Naive thymus-derived CD4-positive, alpha-beta T cell (primary cell): ENCODE measurements at regions not wholly inside any gene's neighbourhood (a gene's known extent, or its start where the extent isn't known, plus 50 kb on each side); places are given as distances from the start of the nearest gene placed in this dataset.

Source experiments
- ATAC-seq: fragments of 150-1000 bp; cut with Tn5 transposase; 2 replicates; pipeline ENCODE4 v1.10.0; 2021; ENCODE audit warnings: mild to moderate bottlenecking, moderate library complexity
- CTCF ChIA-PET: fragments of 350-600 bp; sonication (Branson Sonifier 250); formaldehyde crosslinking; loops from one replicate; lab custom pipeline; 2021; ENCODE audit warnings: antibody characterized with exemption; lab: Charles Lee
- POLR2A ChIA-PET: fragments of 350-600 bp; sonication (Branson Sonifier 250); formaldehyde crosslinking; loops from one replicate; lab custom pipeline; 2021; ENCODE audit warnings: antibody characterized with exemption, inconsistent platforms; lab: Charles Lee
- DNase-seq, 9 donors: peaks; one replicate each; pipeline versions ENCODE4 v3.0.0 to v3.0.0-alpha.2; 2020 to 2022; ENCODE audit warnings: mixed read lengths in 1 of 9
- H3K27ac ChIP-seq: one replicate; pipeline ENCODE4 v1.7.0; 2013; ENCODE audit warnings: mild to moderate bottlenecking, low read depth, low read length, moderate library complexity
- H3K27me3 ChIP-seq, 2 donors: one replicate each; pipeline ENCODE4 v1.7.0; 2013; ENCODE audit warnings: low read length in 2 of 2, mild to moderate bottlenecking in 2 of 2, moderate library complexity in 2 of 2; ENCODE audit not compliant: control insufficient read depth in 2 of 2, insufficient read depth in 2 of 2
- H3K36me3 ChIP-seq, 3 experiments: 1 replicate in 2 of 3; 2 replicates in 1 of 3; pipeline ENCODE4 v1.7.0; 2013; ENCODE audit warnings: low read length in 3 of 3, mild to moderate bottlenecking in 3 of 3, moderate library complexity in 1 of 3; ENCODE audit not compliant: insufficient read depth in 3 of 3, control insufficient read depth in 2 of 3
- H3K4me1 ChIP-seq, 2 donors: one replicate each; pipeline ENCODE4 v1.7.0; 2013; ENCODE audit warnings: low read length in 2 of 2, mild to moderate bottlenecking in 2 of 2, moderate library complexity in 1 of 2; ENCODE audit not compliant: control insufficient read depth in 2 of 2, insufficient read depth in 2 of 2
- H3K4me3 ChIP-seq: 2 replicates; pipeline ENCODE4 v1.7.0; 2013; ENCODE audit warnings: mild to moderate bottlenecking, low read length
- H3K9me3 ChIP-seq, 3 experiments: 1 replicate in 2 of 3; 2 replicates in 1 of 3; pipeline ENCODE4 v1.7.0; 2013; ENCODE audit warnings: low read length in 3 of 3; ENCODE audit not compliant: control insufficient read depth in 2 of 3
- H3K27ac Mint-ChIP-seq, 9 donors: one replicate each; pipeline ENCODE4 v1.8.0; 2020 to 2022; ENCODE audit warnings: mixed read lengths in 9 of 9, mild to moderate bottlenecking in 8 of 9, moderate library complexity in 5 of 9, inconsistent platforms in 2 of 9
- H3K27me3 Mint-ChIP-seq, 5 donors: one replicate each; pipeline ENCODE4 v1.8.0; 2021 to 2022; ENCODE audit warnings: mixed read lengths in 5 of 5, mild to moderate bottlenecking in 1 of 5
- H3K36me3 Mint-ChIP-seq, 5 donors: one replicate each; pipeline ENCODE4 v1.8.0; 2020 to 2022; ENCODE audit warnings: mixed read lengths in 5 of 5, mild to moderate bottlenecking in 3 of 5, inconsistent platforms in 1 of 5
- H3K4me1 Mint-ChIP-seq, 7 donors: one replicate each; pipeline ENCODE4 v1.8.0; 2020 to 2022; ENCODE audit warnings: mixed read lengths in 7 of 7, mild to moderate bottlenecking in 3 of 7, inconsistent platforms in 1 of 7
- H3K4me3 Mint-ChIP-seq, 10 donors: one replicate each; pipeline ENCODE4 v1.8.0; 2020 to 2022; ENCODE audit warnings: mild to moderate bottlenecking in 10 of 10, mixed read lengths in 10 of 10, moderate library complexity in 6 of 10, inconsistent platforms in 2 of 10
- H3K9me3 Mint-ChIP-seq, 11 donors: one replicate each; pipeline ENCODE4 v1.8.0; 2020 to 2022; ENCODE audit warnings: mixed read lengths in 11 of 11, mild to moderate bottlenecking in 4 of 11, inconsistent platforms in 1 of 11, moderate library complexity in 1 of 11
- intact Hi-C, 2 donors: fragments of 100-400 bp; cut with micrococcal nuclease; formaldehyde crosslinking; loops; one replicate each; pipeline ENCODE4 v1.15.1; 2023

GRCh38 chr17:53687324-53687723, 135.4 kb upstream of the KIF2B start:
- Histone ChIP-seq H3K4me1 (no peaks in the 10 kb centered on the region), H3K4me3 (no peak overlapping the region), H3K27me3 (no peaks in the 10 kb centered on the region), H3K36me3 (no peaks in the 10 kb centered on the region), H3K9me3 (no peaks in the 10 kb centered on the region), H3K27ac (no peak overlapping the region)
- DNase-seq = no peak
- ChIA-PET CTCF (no interaction called here), POLR2A (no interaction called here)
- ATAC-seq = no peak
- intact Hi-C loops = no loop called here
- Mint-ChIP-seq H3K27me3 (no peaks in the 10 kb centered on the region), H3K9me3 (peaks cover under 1 to 32% (median 12%) of the 10 kb centered on the region in 11 donors), H3K4me1 (no peaks in the 10 kb centered on the region), H3K36me3 (peaks cover 0 to 4% (median 0%) of the 10 kb centered on the region in 5 donors), H3K27ac (no peak overlapping the region), H3K4me3 (no peak overlapping the region)

GRCh38 chr17:53680745-53681144, 142.0 kb upstream of the KIF2B start:
- DNase-seq (no peak), ATAC-seq (no peak)
- ChIA-PET CTCF (no interaction called here), POLR2A (no interaction called here)
- no peak overlapping the region for H3K4me3 Mint-ChIP-seq
- H3K27me3 ChIP-seq = no peaks in the 10 kb centered on the region
- no peak overlapping the region for H3K27ac ChIP-seq
- no peaks in the 10 kb centered on the region for H3K4me1 Mint-ChIP-seq
- intact Hi-C loops = no loop called here
- H3K9me3 ChIP-seq = peaks cover 0 to 5% (median 0%) of the 10 kb centered on the region in 3 experiments
- H3K36me3 Mint-ChIP-seq = no peaks in the 10 kb centered on the region
- H3K27me3 Mint-ChIP-seq = no peaks in the 10 kb centered on the region
- H3K4me1 ChIP-seq = no peaks in the 10 kb centered on the region
- H3K27ac Mint-ChIP-seq = no peak overlapping the region
- no peak overlapping the region for H3K4me3 ChIP-seq
- no peaks in the 10 kb centered on the region for H3K36me3 ChIP-seq
- H3K9me3 Mint-ChIP-seq = peaks cover 0 to 35% (median 7%) of the 10 kb centered on the region in 11 donors

- Mint-ChIP-seq H3K4me1 (no peaks in the 10 kb centered on the region), H3K9me3 (peaks cover 0 to 21% (median 6%) of the 10 kb centered on the region in 11 donors), H3K36me3 (no peaks in the 10 kb centered on the region), H3K4me3 (no peak overlapping the region), H3K27ac (no peak overlapping the region), H3K27me3 (no peaks in the 10 kb centered on the region)
- Histone ChIP-seq H3K27ac (no peak overlapping the region), H3K27me3 (no peaks in the 10 kb centered on the region), H3K4me1 (no peaks in the 10 kb centered on the region), H3K4me3 (no peak overlapping the region), H3K36me3 (no peaks in the 10 kb centered on the region), H3K9me3 (peaks cover 0 to 6% (median 0%) of the 10 kb centered on the region in 3 experiments)
- intact Hi-C loops = no loop called here
- ChIA-PET CTCF (no interaction called here), POLR2A (no interaction called here)
- no peak for ATAC-seq
- DNase-seq = no peak
Observed at GRCh38 chr17:53668854-53669253, 153.9 kb upstream of the KIF2B start.

GRCh38 chr17:53662608-53663007, 160.1 kb upstream of the KIF2B start:
- Histone ChIP-seq H3K27me3 (no peaks in the 10 kb centered on the region), H3K27ac (no peak overlapping the region), H3K36me3 (no peaks in the 10 kb centered on the region), H3K4me1 (no peaks in the 10 kb centered on the region), H3K4me3 (no peak overlapping the region), H3K9me3 (peaks cover 0 to 6% (median 0%) of the 10 kb centered on the region in 3 experiments)
- Mint-ChIP-seq H3K27ac (no peak overlapping the region), H3K4me3 (no peak overlapping the region), H3K9me3 (peaks cover 0 to 15% (median 4%) of the 10 kb centered on the region in 11 donors), H3K36me3 (no peaks in the 10 kb centered on the region), H3K4me1 (no peaks in the 10 kb centered on the region), H3K27me3 (no peaks in the 10 kb centered on the region)
- no peak for DNase-seq
- ChIA-PET POLR2A (no interaction called here), CTCF (no interaction called here)
- no peak for ATAC-seq
- intact Hi-C loops = no loop called here

- Histone ChIP-seq H3K36me3 (no peaks in the 10 kb centered on the region), H3K4me3 (no peak overlapping the region), H3K27me3 (no peaks in the 10 kb centered on the region), H3K27ac (no peak overlapping the region), H3K4me1 (no peaks in the 10 kb centered on the region), H3K9me3 (no peaks in the 10 kb centered on the region)
- no peaks in the 10 kb centered on the region for H3K4me1 Mint-ChIP-seq
- CTCF ChIA-PET = no interaction called here
- no peak for DNase-seq
- peaks cover 0 to 10% (median 0%) of the 10 kb centered on the region in 11 donors for H3K9me3 Mint-ChIP-seq
- H3K27me3 Mint-ChIP-seq = no peaks in the 10 kb centered on the region
- ATAC-seq = no peak
- peak overlapping the region in 1 of 10 donors; percentile 3 for H3K4me3 Mint-ChIP-seq
- H3K27ac Mint-ChIP-seq = no peak overlapping the region
- POLR2A ChIA-PET = no interaction called here
- no peaks in the 10 kb centered on the region for H3K36me3 Mint-ChIP-seq
- intact Hi-C loops = no loop called here
Observed at GRCh38 chr17:53659181-53659580, 163.5 kb upstream of the KIF2B start.

GRCh38 chr17:53655591-53655990, 167.1 kb upstream of the KIF2B start:
- Mint-ChIP-seq H3K27me3 (no peaks in the 10 kb centered on the region), H3K9me3 (peaks cover 0 to 7% (median 0%) of the 10 kb centered on the region in 11 donors), H3K4me3 (no peak overlapping the region), H3K4me1 (no peaks in the 10 kb centered on the region), H3K36me3 (no peaks in the 10 kb centered on the region), H3K27ac (no peak overlapping the region)
- Histone ChIP-seq H3K4me1 (no peaks in the 10 kb centered on the region), H3K36me3 (no peaks in the 10 kb centered on the region), H3K9me3 (no peaks in the 10 kb centered on the region), H3K4me3 (no peak overlapping the region), H3K27me3 (no peaks in the 10 kb centered on the region), H3K27ac (no peak overlapping the region)
- DNase-seq (no peak), ATAC-seq (no peak)
- ChIA-PET CTCF (no interaction called here), POLR2A (no interaction called here)
- intact Hi-C loops = no loop called here

- Mint-ChIP-seq H3K27ac (no peak overlapping the region), H3K4me3 (no peak overlapping the region), H3K9me3 (peaks cover 0 to 16% (median 8%) of the 10 kb centered on the region in 11 donors), H3K4me1 (no peaks in the 10 kb centered on the region), H3K36me3 (no peaks in the 10 kb centered on the region), H3K27me3 (no peaks in the 10 kb centered on the region)
- CTCF ChIA-PET = no interaction called here
- no peaks in the 10 kb centered on the region for H3K27me3 ChIP-seq
- DNase-seq = no peak
- H3K4me1 ChIP-seq = no peaks in the 10 kb centered on the region
- H3K27ac ChIP-seq = no peak overlapping the region
- no peaks in the 10 kb centered on the region for H3K9me3 ChIP-seq
- POLR2A ChIA-PET = no interaction called here
- H3K36me3 ChIP-seq = no peaks in the 10 kb centered on the region
- intact Hi-C loops = no loop called here
- no peak overlapping the region for H3K4me3 ChIP-seq
- ATAC-seq = no peak
Observed at GRCh38 chr17:53649201-53649600, 173.5 kb upstream of the KIF2B start.
